GM23338 (cell line): ENCODE measurements at regions not wholly inside any gene's neighbourhood (a gene's known extent, or its start where the extent isn't known, plus 50 kb on each side); places are given as distances from the start of the nearest gene placed in this dataset.

Source experiments
- ATAC-seq: fragments of 200-7000 bp; cut with Tn5 transposase; 3 replicates; pipeline ENCODE4 v1.9.1; 2020
- DNase-seq: peaks from one replicate; pipeline ENCODE4 v3.0.0-alpha.2; 2015; ENCODE audit warnings: low spot score
- H2AFZ ChIP-seq: fragments of 200-600 bp; sonication (generic); 2 replicates; pipeline ENCODE4 v1.8.0; 2016; ENCODE audit warnings: antibody characterized with exemption, mild to moderate bottlenecking, moderate library complexity
- H3F3A ChIP-seq: fragments of 200-600 bp; sonication (generic); replicated peaks from 2 replicates; pipeline ENCODE4 v1.8.0; 2017; ENCODE audit warnings: antibody characterized with exemption, mixed run types, low read depth
- H3K27ac ChIP-seq: fragments of 200-600 bp; sonication (generic); 2 replicates; pipeline ENCODE4 v1.6.1; 2016; ENCODE audit warnings: low read depth
- H3K27me3 ChIP-seq: fragments of 200-600 bp; sonication (generic); 2 replicates; pipeline ENCODE4 v1.8.0; 2016; ENCODE audit warnings: mild to moderate bottlenecking, mixed run types, moderate library complexity; ENCODE audit not compliant: insufficient read depth
- H3K36me3 ChIP-seq: fragments of 200-600 bp; sonication (generic); 2 replicates; pipeline ENCODE4 v1.8.0; 2016; ENCODE audit warnings: mild to moderate bottlenecking; ENCODE audit not compliant: insufficient read depth
- H3K4me1 ChIP-seq: fragments of 200-600 bp; sonication (generic); 2 replicates; pipeline ENCODE4 v1.8.0; 2016; ENCODE audit warnings: mild to moderate bottlenecking, moderate library complexity; ENCODE audit not compliant: insufficient read depth
- H3K4me2 ChIP-seq: fragments of 200-600 bp; sonication (generic); 2 replicates; pipeline ENCODE4 v1.7.1; 2017; ENCODE audit warnings: mixed run types
- H3K4me3 ChIP-seq: fragments of 200-600 bp; sonication (generic); 2 replicates; pipeline ENCODE4 v1.6.1; 2016; ENCODE audit warnings: mixed run types
- H3K79me2 ChIP-seq: fragments of 200-600 bp; sonication (generic); replicated peaks from 2 replicates; pipeline ENCODE4 v1.8.0; 2017; ENCODE audit warnings: mild to moderate bottlenecking; ENCODE audit not compliant: insufficient read depth
- H3K9me2 ChIP-seq: fragments of 200-600 bp; sonication (generic); 2 replicates; pipeline ENCODE4 v1.8.0; 2017; ENCODE audit not compliant: insufficient read depth
- H4K20me1 ChIP-seq: fragments of 200-600 bp; sonication (generic); replicated peaks from 2 replicates; pipeline ENCODE4 v1.8.0; 2017; ENCODE audit warnings: mild to moderate bottlenecking; ENCODE audit not compliant: insufficient read depth
- H3K27ac Mint-ChIP-seq: 2 replicates; pipeline ENCODE4 v1.8.0; 2020; ENCODE audit warnings: inconsistent platforms, mild to moderate bottlenecking, moderate library complexity, mixed read lengths
- H3K27me3 Mint-ChIP-seq: 3 replicates; pipeline ENCODE4 v1.8.0; 2022; ENCODE audit warnings: low read depth, mild to moderate bottlenecking, moderate library complexity, mixed read lengths, inconsistent platforms; ENCODE audit not compliant: insufficient read depth, poor library complexity
- H3K36me3 Mint-ChIP-seq: 3 replicates; pipeline ENCODE4 v1.8.0; 2021; ENCODE audit warnings: low read depth, mild to moderate bottlenecking, inconsistent platforms, moderate library complexity, mixed read lengths
- H3K4me1 Mint-ChIP-seq: 3 replicates; pipeline ENCODE4 v1.8.0; 2020; ENCODE audit warnings: mild to moderate bottlenecking, inconsistent platforms, mixed read lengths
- H3K4me3 Mint-ChIP-seq: 3 replicates; pipeline ENCODE4 v1.8.0; 2021; ENCODE audit warnings: moderate library complexity, mild to moderate bottlenecking, inconsistent platforms, mixed read lengths
- H3K9me3 Mint-ChIP-seq: 3 replicates; pipeline ENCODE4 v1.8.0; 2020; ENCODE audit warnings: moderate library complexity, mild to moderate bottlenecking, inconsistent platforms, mixed read lengths
- CREB1 ChIP-seq: fragments of 250-450 bp; sonication (Bioruptor Pico); IDR thresholded peaks from 2 replicates; pipeline ENCODE4 v1.5.0; 2020; ENCODE audit warnings: low read depth, mild to moderate bottlenecking, moderate library complexity
- CTCF ChIP-seq, 2 experiments: fragments of 200-600 bp in 1 of 2; sonication (generic) in 1 of 2; conservative IDR thresholded peaks; 2 replicates each; pipeline versions ENCODE4 v1.5.1 to v1.6.1; 2016 to 2017; ENCODE audit warnings: antibody characterized with exemption in 2 of 2, low read depth in 2 of 2, mild to moderate bottlenecking in 2 of 2, moderate library complexity in 1 of 2
- ETS1 ChIP-seq: IDR thresholded peaks from 2 replicates; pipeline ENCODE4 v1.6.1; 2016; ENCODE audit warnings: antibody characterized with exemption
- EZH2phosphoT487 ChIP-seq: fragments of 200-600 bp; sonication (generic); IDR thresholded peaks from one replicate; pipeline ENCODE4 v1.8.1; 2018; ENCODE audit warnings: antibody characterized with exemption; ENCODE audit not compliant: unreplicated experiment
- JUNB ChIP-seq: IDR thresholded peaks from one replicate; pipeline ENCODE4 v1.6.1; 2016; ENCODE audit warnings: antibody characterized with exemption; ENCODE audit not compliant: unreplicated experiment
- NANOG ChIP-seq: IDR thresholded peaks from 2 replicates; pipeline ENCODE4 v1.6.1; 2016; ENCODE audit warnings: antibody characterized with exemption, borderline replicate concordance
- REST ChIP-seq: IDR thresholded peaks from one replicate; pipeline ENCODE4 v1.6.1; 2018; ENCODE audit warnings: antibody characterized with exemption; ENCODE audit not compliant: unreplicated experiment
- STAT1 ChIP-seq: IDR thresholded peaks from one replicate; pipeline ENCODE4 v1.6.1; 2016; ENCODE audit warnings: antibody characterized with exemption; ENCODE audit not compliant: unreplicated experiment
- ZNF331 ChIP-seq: fragments of 250-450 bp; sonication (Bioruptor Pico); IDR thresholded peaks from 2 replicates; pipeline ENCODE4 v1.5.0; 2020; ENCODE audit warnings: low read depth, mild to moderate bottlenecking, moderate library complexity
- ZNF462 ChIP-seq: fragments of 250-450 bp; sonication (Bioruptor Pico); IDR thresholded peaks from 2 replicates; pipeline ENCODE4 v1.5.0; 2020; ENCODE audit warnings: mild to moderate bottlenecking, moderate library complexity

GRCh38 chr17:73754886-73755400, 110.7 kb upstream of the SDK2 start:
- Mint-ChIP-seq H3K27me3 (peaks cover 5% of the 10 kb centered on the region), H3K4me1 (peaks cover 21% of the 10 kb centered on the region), H3K4me3 (no peak overlapping the region), H3K36me3 (no peaks in the 10 kb centered on the region), H3K9me3 (no peaks in the 10 kb centered on the region), H3K27ac (no peak overlapping the region)
- Histone ChIP-seq H3K9me2 (no peaks in the 10 kb centered on the region; the same call in 1 of the 2 replicates), H3K27ac (no peak overlapping the region), H3K27me3 (no peaks in the 10 kb centered on the region), H3K79me2 (no peaks in the 10 kb centered on the region), H3K4me2 (no peak overlapping the region), H3K4me1 (no peaks in the 10 kb centered on the region; the same call in 1 of the 2 replicates), H3K36me3 (no peaks in the 10 kb centered on the region), H4K20me1 (no peaks in the 10 kb centered on the region), H3F3A (no peaks in the 10 kb centered on the region), H3K4me3 (no peak overlapping the region), H2AFZ (no peak overlapping the region)
- no peak for ATAC-seq
- DNase-seq, result no peak
- TF ChIP-seq JUNB (no peak), STAT1 (no peak), ZNF462 (CRISPR knock-in tag) (no peak), ZNF331 (CRISPR knock-in tag) (no peak), EZH2phosphoT487 (no peak), REST (no peak), CTCF (conservative IDR thresholded peaks at IDR 0.05; ENCODE audit: low read depth in 2 of 2) (no peak), ETS1 (no peak), NANOG (no peak), CREB1 (CRISPR knock-in tag) (no peak)
